HG03025 (cell line): ENCODE measurements at regions not wholly inside any gene's neighbourhood (a gene's known extent, or its start where the extent isn't known, plus 50 kb on each side); places are given as distances from the start of the nearest gene placed in this dataset.
"Not testable (repeated sequence)": the region's sequence is repeated elsewhere in the genome, so short reads cannot be mapped to it uniquely, and the experiment has no call there.

Experiments used
- ATAC-seq: cut with Tn5 transposase; IDR thresholded peaks from one replicate; pipeline ENCODE4 v1.9.1; 2021; ENCODE audit warnings: mild to moderate bottlenecking, moderate library complexity; ENCODE audit not compliant: unreplicated experiment, low FRiP score

DNA sequence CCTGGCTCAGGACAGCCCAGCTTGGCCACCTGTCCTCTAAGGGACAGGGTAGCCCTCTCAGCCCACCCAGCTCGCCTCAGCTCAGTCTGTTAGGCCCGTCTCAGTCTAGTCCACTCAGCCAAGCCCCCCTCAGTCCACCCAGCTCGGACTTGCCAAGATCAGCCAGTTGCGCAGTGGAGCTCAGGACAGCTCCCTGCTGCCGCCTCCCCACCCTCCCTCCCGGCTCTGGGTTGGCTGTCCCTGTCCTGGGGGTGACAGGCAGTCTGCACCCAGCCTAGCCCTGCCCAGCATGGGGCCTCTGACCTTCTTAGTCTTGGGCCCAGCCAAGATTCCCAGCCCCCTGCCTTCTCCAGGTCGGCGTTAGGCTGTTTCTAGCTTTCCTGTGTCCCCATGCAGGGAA lies 196.9 kb downstream of the TMEM121 start:
- not testable (repeated sequence) for ATAC-seq

DNA sequence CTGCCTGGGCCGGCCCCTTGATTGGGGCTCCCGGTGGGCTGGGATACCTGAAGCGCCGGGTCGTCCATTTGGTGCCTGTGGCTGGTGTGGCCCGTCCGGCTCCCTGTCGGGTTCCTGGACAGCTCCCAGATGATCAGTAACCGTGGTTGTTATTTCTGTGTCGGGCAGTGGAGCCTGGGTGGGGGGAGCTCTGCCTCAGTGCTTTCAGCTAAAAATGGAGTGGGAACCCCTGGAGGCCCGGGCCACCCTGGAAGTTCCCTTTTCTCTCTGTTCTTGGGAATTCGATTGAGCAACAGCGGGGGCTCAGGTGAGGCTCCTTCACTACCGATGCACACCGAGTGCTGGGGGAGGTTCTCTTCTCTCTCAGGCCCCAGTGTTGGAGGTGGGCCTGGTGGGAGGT lies 197.4 kb downstream of the TMEM121 start:
- ATAC-seq = not testable (repeated sequence)

DNA sequence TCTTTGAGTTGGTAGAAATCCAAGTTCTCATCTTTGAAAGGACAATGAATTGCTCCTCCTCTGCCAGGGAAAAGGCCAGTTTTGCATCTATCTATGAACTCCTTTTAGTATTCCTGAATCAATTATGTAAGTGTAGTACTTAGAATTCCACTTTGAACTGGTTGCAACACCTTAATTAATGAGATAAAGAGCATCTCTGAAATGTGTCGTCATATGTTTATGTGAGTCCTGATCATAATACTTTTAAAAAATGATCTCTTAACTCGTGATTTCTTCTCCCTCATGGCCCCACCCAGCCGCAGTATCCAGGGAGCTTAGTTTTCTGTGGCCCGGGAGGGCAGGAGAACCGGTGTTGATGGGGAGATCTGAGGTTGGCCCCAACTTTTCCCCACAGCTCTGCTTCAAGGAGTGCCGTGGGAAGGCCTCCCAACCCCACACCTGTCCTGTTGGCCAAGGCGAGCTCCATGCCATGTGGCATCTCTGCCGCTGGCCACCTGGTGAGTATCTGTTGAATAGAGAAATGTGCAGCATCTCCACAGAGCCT lies 203.5 kb downstream of the TMEM121 start:
- not testable (repeated sequence) for ATAC-seq

DNA sequence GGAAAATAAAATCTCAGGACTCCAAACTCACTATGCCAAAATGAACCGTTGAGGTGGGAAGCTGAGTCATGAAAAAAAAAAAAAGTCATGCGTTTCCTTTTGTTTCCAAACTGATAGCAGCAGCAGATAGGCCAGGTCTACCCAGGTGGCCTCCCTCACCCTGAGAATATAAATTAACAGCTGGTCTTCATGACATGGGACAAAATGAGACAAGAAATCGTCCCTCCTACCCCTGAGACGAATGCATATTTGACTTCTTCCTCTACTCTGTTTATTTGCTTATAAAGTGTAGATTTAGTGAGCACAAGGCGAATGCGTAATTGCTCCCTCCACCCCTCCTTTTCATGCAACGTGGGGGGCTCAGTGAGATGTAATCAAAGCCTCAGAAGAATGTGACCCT lies 204.3 kb downstream of the TMEM121 start:
- not testable (repeated sequence) for ATAC-seq

DNA sequence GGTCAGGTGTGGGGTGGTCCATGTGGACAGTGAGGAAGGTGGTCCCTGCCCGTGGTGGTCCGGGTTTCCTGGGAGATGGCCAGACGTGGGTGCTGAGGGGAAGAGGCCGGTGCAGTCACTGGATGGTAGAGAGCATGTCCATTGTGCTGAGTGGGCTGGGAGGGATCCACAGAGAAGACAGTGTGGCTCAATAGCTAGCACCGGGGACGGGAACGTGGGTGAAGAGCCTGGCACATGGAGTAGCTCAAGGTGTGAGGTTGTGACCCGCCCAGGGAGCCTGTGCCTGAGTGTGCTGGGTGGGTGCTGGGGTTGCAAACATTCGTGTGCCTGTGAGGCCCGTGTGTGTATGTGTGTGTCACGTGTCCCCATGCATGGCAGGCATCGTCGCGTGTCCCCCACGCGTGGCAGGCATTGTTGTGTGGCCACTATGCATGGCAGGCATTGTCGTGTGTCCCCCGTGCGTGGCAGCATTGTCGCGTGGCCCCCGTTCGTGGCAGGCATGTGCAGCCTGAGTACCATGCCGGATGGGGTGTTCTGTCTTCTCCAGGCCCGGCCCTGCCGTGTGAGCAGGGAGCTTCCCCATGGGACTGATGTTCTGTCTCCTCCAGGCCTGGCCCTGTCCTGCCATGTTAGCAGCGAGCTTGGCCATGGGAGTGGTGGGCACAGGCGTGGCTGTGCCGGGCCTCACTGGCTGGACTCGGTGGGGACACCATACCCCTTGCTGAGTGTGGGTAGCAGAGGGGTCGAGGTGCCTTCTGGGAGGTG lies 205.0 kb downstream of the TMEM121 start:
- ATAC-seq = not testable (repeated sequence)

DNA sequence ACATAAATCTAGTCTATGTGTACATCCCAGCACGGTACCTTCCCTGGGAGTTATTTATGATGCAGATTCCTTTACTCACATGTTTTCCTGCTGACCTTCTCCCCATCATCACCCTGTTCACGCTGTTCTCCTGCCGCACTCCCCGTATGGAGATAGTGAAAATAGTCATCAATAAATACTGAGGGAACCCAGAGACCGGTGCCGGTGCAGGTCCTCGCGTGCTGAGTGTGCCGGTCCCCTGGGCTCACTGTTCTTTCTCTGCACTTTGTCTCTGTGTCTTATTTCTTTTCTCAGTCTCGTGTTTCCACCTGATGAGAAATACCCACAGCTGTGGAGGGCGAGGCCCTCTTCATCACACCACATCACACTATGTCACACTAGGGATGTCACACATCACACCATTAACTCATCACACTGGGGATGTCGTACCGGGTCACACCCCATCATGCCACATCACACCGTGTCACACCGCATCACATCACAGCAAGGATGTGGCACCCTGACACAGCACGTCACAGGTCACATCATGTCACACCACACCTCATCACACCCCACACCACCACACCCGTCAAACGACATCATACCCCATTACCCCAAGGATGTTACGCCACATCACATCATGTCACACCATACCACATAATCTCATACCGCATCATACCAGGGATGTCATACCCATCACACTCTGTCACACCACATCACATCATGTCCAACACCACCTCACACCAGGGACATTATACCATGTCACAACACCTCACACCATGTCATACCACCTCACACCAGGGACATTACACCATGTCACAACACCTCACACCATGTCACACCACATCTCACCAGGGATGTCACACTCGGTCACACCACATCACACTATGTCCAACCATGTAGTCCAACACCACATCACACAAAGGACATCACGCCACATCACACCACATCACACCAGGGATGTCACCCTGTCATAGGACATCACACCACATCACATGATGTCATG lies 207.0 kb downstream of the TMEM121 start:
- no peak for ATAC-seq

DNA sequence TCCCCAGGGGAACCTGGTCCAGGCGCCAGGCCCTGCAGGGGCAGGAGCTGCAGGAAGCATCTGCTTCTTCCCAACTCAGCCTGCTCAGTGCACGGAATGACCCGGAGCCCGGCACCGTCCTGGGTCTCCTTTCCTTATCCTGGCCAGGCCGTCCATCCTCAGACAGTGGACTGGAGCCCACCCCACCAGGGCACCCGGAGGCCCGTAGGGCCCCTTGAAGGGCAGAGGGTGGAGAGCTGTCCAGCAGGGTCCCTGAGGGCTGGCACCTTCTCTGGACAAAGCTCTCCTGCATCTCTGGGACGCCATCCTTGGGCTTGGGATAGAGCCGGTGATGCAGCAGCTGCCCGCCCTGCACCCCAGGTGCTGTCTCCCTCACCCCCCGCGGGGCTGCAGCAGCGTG lies 207.9 kb downstream of the TMEM121 start:
- ATAC-seq = not testable (repeated sequence)

DNA sequence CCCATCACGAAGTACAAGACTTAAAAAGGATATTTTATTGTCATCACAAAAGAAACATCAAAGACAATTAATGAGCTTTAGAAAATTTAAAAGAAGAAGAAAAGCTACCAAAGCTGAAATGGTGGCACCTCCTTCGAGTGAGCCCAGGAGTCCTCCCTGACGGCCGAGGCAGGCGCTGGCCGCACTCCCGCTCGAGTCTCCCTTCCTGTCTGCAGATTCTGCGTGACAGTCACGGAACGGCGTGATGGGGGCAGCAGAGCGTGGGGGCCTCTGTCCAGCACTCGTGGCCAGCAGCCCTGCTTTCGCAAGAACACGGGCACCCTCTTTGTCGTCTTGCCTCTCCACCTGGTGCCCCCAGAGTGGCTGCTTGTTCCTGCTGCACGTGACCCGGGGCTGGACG lies 209.9 kb downstream of the TMEM121 start:
- not testable (repeated sequence) for ATAC-seq

DNA sequence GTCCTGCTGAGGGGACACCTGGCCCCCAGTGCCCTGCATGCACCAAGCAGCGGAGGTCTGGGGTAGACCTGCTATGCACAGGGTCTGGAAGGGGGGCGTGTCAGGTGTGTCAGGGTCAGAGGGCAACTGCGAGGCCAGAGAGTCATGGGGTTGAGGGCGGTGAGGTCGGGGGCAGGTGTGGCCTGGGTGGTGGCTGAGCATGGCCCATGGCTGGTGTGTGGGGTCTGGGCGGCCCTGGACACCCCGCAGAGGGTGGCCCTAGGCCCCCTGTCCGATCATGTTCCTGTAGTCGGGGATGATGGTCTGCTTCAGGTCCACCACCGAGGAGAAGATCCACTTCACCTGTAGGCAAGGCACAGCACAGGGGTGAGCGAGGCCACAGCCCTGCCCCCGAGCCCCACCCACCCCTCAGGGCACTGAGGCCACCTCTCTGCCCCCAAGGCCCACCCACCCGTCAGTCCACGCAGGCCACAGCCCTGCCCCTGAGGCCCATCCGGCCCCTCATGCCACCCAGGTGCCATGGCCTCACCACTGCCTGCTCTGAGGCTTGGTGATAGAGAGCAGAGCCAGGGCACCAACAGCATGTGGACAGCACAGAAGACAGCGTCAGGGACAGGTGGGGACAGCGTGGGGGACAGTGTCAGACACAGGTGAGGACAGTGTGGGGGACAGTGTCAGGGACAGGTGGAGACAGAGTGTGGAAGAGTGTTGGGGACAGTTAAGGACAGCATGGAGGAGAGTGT lies 211.3 kb downstream of the TMEM121 start:
- ATAC-seq = no peak

DNA sequence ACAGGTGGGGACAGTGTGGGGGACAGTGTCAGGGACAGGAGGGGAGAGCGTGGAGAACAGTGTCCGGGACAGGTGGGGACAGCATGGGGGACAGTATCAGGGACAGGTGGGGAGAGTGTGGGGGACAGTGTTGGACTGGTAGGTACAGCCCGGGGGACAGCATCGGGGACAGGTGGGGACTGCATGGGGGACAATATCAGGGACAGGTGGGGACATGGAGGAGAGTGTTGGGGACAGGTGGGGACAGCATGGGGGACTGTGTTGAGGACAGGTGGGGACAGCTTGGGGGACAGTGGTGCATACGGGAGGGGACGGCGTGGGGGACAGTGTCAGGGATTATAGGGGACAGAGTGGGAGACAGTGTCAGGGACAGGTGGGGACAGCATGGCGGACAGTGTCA lies 212.3 kb downstream of the TMEM121 start:
- ATAC-seq = no peak

DNA sequence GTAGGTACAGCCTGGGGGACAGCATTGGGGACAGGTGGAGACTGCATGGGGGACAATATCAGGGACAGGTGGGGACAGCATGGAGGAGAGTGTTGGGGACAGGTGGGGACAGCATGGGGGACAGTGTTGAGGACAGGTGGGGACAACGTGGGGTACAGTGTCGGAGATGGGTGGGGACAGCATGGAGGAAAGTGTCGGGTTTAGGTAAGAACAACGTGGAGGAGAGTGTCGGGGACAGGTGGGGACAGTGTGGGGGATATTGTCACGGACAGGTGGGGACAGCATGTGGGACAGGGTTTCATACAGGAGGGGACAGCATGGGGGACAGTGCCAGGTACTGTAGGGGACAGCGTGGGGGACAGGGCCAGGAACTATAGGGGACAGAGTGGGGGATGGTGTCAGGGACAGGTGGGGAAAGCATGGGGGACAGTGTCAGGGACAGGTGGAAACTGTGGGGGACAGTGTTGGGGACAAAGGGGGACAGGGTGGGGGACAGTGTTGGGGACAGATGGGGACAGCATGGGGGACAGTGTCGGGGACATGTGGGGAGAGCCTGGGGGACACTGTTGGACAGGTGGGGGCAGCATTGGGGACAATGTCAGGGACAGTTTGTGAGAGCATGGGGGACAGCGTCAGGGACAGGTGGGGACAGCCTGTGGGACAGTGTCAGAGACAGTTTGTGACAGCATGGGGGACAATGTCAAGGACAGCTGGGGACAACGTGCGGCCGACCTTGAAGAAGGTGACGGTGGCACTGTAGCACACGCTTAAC lies 213.1 kb downstream of the TMEM121 start:
- no peak for ATAC-seq

DNA sequence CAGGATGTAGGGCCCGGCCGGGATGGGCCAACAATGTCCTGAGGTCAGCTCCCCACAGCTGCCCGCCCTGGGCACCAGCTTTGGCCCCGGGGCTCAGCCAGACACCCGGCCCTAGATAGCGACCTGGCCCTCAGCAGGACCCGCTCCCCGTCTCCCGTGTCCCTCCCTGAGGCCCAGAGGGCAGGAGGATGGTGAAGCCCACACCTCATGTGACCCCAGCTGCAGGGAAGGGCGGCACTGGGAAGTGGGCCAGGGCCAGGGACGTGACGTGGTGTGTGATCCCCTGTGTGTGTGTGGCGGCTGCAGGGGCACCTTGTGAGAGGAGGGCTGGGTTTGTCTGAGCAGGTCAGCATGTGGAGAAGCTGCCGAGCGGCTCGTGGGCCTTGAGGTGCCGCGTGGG lies 213.9 kb downstream of the TMEM121 start:
- ATAC-seq = not testable (repeated sequence)

DNA sequence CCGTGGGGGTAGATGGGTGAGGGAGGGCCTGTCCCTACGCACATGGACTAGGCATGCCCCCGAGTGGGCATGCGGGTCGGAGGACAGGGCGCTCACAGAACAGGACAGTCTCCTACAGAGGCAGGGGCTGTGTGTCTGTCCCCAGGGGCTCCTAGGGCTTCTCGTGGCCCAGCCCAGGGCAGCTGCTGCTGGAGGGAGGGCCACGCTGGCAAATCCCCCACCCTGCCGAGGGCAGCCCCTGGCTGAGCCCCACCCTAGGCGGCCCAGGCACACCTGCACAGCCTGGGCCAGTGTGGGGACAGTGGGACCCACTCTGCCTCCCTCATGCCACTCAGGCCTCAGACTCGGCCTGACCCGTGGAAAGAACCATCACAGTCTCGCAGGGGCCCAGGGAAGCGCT lies 214.6 kb downstream of the TMEM121 start:
- not testable (repeated sequence) for ATAC-seq

DNA sequence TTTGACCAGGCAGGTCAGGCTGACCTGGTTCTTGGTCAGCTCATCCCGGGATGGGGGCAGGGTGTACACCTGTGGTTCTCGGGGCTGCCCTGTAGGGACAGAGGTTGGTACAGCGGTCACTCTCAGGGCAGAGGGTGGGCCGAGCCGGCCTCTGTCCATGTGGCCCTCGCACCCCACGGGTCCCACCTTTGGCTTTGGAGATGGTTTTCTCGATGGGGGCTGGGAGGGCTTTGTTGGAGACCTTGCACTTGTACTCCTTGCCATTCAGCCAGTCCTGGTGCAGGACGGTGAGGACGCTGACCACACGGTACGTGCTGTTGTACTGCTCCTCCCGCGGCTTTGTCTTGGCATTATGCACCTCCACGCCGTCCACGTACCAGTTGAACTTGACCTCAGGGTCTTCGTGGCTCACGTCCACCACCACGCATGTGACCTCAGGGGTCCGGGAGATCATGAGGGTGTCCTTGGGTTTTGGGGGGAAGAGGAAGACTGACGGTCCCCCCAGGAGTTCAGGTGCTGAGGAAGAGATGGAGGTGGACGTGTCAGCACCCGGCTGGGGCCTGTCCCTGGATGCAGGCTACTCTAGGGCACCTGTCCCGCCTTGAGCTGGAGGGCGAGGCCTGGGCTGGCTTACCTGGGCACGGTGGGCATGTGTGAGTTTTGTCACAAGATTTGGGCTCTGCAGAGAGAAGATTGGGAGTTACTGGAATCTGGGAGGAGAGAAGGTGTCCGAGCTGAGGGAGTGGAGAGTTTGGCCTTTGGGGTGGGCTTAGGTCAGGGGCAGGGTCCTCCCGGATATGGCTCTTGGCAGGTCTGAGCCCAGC lies 215.5 kb downstream of the TMEM121 start:
- ATAC-seq = not testable (repeated sequence)

DNA sequence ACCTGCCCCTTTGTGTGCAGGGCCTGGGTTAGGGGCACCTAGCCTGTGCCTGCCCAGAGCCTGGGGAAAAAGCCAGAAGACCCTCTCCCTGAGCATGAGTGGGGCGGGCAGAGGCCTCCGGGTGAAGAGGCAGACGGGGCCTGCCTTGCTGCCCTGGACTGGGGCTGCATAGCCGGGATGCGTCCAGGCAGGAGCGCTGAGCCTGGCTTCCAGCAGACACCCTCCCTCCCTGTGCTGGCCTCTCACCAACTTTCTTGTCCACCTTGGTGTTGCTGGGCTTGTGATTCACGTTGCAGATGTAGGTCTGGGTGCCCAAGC lies 216.1 kb downstream of the TMEM121 start:
- no peak for ATAC-seq

DNA sequence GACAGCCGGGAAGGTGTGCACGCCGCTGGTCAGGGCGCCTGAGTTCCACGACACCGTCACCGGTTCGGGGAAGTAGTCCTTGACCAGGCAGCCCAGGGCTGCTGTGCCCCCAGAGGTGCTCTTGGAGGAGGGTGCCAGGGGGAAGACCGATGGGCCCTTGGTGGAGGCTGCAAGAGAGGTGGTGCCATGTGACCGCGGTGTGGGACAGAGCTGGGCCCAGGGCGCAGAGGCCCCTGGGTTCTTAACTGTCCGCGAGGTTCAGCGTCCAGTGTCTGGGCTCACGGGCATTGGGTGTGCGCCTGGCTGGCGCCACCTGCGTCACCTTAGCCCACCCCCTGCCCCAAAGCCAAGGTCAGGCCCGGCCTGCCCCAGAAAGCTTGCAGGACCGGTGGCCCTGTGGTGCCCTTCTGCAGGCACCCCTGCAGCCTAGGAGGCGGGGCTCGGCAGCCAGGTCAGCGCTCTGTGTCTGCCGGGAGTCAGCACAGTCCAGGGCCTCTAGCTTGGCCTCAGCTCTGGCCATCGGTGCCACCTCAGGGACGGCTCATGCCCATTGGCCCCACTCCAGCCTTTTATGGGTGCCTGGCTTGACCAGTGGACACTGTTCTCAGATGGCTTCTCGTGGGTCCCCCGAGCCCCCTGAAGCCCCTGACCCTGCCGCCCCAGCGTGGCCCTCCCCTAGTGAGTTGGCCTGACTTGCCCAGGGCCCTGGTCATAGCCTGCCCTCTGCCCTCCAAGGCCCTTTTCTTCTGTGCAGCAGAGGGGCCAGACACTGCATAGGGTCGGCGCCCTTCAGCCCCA lies 216.7 kb downstream of the TMEM121 start:
- ATAC-seq = not testable (repeated sequence)

DNA sequence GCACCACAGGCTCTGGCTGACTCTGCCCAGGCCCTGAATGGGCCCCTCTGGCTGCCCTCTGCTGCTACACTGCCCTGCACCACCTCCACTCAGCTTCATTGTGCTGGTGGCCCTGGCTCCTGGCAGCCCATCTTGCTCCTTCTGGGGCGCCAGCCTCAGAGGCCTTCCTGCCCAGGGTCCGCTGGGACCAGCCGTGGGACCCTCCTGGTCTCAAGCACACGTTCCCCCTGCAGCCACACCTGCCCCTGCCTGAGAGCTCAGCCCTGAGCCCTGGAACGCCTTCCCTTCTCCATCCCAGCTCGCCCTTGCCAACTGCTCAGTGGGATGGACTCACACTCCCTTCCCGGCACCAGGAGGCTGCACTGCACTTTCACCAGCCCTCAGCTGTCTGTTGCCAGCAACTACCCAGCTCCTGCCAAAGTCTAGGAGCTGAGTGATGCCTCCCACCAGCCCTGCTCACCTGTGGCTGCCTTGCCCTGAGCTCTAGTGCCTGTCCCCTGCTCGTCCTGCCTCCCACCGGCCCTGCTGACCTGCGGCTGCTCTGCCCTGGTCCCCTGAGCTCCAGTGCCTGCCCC lies 217.9 kb downstream of the TMEM121 start:
- not testable (repeated sequence) for ATAC-seq
